ENCODE measurements at regions not wholly inside any gene's neighbourhood (a gene's known extent, or its start where the extent isn't known, plus 50 kb on each side); places are given as distances from the start of the nearest gene placed in this dataset.

DNA sequence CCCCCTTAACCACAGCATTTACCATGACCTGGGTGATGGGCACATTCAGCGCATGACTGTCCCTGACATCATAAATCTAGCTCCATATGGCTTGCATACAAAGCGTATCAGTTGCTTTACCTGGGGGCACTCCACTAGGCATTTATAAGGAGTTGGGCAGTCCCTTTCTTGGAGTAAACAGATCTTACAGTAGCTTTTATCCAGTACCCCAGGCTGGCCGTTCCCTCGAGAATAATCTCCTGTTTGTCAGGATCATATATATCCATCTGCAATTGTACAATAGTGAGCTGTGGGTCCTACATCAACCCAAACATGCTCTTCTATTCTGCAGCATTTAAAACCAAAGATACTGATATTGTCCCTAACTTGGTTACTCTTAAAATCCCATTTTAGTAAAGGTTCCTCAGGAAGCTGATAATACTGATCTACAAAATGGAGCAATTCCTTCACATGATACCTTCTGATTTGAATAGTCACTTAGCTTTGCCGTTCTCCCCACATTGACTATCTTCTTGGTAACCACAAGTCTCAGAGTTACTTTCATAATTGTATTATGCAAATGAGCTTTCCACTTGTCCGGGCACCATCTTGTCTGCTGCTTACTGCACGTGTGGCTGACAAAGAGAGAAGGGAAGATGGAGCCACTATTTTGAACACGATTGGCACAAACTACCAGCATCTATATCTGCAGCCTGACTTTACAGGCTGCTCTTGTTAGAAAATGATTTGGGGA lies 205.0 kb downstream of the CWF19L2 start:
- Histone ChIP-seq H3K9me3 (no peaks in the 10 kb centered on the region), H3K27me3 (no peaks in the 10 kb centered on the region), H3K4me1 (peaks cover 6% of the 10 kb centered on the region), H3K36me3 (no peaks in the 10 kb centered on the region), H3K4me3 (ENCODE audit: low read depth, low read length) (no peak overlapping the region)
- TF ChIP-seq, protein P1, sequence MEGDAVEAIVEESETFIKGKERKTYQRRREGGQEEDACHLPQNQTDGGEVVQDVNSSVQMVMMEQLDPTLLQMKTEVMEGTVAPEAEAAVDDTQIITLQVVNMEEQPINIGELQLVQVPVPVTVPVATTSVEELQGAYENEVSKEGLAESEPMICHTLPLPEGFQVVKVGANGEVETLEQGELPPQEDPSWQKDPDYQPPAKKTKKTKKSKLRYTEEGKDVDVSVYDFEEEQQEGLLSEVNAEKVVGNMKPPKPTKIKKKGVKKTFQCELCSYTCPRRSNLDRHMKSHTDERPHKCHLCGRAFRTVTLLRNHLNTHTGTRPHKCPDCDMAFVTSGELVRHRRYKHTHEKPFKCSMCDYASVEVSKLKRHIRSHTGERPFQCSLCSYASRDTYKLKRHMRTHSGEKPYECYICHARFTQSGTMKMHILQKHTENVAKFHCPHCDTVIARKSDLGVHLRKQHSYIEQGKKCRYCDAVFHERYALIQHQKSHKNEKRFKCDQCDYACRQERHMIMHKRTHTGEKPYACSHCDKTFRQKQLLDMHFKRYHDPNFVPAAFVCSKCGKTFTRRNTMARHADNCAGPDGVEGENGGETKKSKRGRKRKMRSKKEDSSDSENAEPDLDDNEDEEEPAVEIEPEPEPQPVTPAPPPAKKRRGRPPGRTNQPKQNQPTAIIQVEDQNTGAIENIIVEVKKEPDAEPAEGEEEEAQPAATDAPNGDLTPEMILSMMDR (IDR thresholded peaks at IDR 0.05; ENCODE audit: low read depth, low read length) = no peak
- DNase-seq = no peak

DNA sequence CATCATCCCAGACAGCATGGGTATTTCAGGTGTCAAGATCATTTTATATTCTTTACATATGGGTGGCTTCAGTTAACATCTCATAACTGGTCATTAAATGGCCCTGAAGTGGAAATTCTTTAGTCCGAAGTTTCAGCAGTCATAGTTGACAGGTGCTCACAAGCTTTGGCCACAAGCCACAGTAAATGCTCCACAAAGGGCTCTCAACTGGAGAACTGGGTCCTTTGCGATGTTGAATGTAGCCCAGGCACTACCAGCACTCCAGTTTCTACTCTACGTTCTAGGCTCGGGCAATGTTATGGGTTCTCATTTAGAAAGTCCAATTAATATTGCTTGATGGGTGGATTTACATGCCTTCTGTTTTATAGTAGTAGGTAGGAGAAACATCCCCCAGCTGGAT lies 206.3 kb downstream of the CWF19L2 start:
- Histone ChIP-seq H3K27me3 (no peaks in the 10 kb centered on the region), H3K36me3 (no peaks in the 10 kb centered on the region), H3K4me1 (peaks cover 6% of the 10 kb centered on the region), H3K4me3 (ENCODE audit: low read depth, low read length) (no peak overlapping the region), H3K9me3 (no peaks in the 10 kb centered on the region)
- TF ChIP-seq, protein P1 (IDR thresholded peaks at IDR 0.05; ENCODE audit: low read depth, low read length) = no peak
- DNase-seq = no peak

DNA sequence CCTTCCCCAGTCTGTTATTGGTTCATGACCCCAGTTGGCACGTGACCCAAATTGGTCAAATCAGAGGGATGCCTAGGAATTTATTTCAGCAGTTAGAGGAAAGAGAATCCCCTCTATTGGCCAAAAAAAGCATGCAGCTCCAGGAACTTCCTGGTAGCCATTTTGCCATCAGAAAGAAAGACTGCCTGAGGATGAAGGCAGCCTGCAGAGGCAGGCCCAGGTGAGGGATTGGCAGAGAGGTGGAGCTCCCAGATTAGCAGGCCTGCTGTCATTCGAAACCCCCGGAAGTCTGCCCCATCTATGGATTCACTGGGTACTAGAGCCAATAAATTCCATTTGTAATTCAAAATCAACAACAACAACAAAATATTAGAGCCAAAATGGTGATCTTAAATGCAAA lies 207.6 kb downstream of the CWF19L2 start:
- H3K4me1 ChIP-seq = peaks cover 6% of the 10 kb centered on the region
- no peak for DNase-seq
- TF ChIP-seq, protein P1 (IDR thresholded peaks at IDR 0.05; ENCODE audit: low read depth, low read length) = no peak
- no peaks in the 10 kb centered on the region for H3K9me3 ChIP-seq
- no peaks in the 10 kb centered on the region for H3K27me3 ChIP-seq
- no peaks in the 10 kb centered on the region for H3K36me3 ChIP-seq
- H3K4me3 ChIP-seq (ENCODE audit: low read depth, low read length) = no peak overlapping the region

DNA sequence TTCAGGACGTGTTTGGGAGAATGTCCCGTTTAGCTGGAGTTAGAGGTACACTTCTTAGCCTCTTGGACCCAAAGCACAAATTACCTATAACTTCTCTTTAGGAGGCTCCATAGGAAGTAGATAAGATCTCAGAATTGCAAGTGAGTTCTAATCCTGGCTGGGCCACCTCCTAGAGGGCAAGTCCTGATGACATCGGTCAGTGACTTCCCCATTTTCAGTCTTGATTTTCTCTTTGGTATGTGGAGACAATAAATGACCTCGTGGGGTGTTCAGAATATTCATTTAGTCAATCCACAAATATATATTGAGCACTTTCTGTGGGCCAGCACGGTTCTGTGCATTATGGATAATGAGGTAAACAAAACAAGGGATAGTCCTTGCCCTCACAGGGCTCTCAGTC lies 208.6 kb downstream of the CWF19L2 start:
- Histone ChIP-seq H3K27me3 (no peaks in the 10 kb centered on the region), H3K4me3 (ENCODE audit: low read depth, low read length) (no peak overlapping the region)
- no peak for DNase-seq

DNA sequence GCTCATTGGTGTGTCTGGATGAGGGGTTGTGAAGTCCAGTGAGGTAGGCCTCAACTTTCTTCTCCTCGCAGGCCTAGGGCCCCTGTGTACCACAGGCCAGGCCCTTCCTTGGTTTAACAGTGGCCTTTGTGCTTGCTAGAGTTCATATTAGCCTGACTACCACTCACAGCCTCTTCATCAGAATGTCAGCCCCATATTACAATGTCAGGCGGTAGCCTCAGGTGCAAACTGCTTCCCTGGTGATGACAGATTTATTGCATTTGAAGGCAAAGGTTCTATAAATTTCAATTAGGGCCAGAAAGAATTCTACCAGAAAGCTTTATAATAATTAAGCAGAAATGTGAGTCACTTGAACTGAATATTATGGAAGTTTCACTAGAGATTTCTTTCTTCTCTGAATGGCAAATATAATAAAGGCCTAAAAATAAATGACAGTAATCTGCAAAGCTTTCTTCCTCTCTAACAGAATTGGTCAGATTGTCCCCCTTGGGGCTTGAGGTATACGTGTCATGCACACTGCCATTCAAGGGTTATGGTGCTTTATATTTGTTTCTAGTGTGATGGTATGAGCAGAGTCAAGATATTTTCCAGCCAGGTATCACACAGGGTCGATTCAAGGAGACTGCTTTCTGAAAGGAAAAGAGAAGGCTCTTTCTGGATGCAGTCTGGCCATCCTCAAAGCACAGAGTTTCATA lies 210.3 kb downstream of the CWF19L2 start:
- DNase-seq = no peak
- Histone ChIP-seq H3K36me3 (no peaks in the 10 kb centered on the region), H3K9me3 (no peaks in the 10 kb centered on the region), H3K4me3 (ENCODE audit: low read depth, low read length) (no peak overlapping the region), H3K4me1 (no peaks in the 10 kb centered on the region), H3K27me3 (no peaks in the 10 kb centered on the region)
- TF ChIP-seq, protein P1 (IDR thresholded peaks at IDR 0.05; ENCODE audit: low read depth, low read length) = no peak

More for the DNA sequence above, 208.6 kb downstream of the CWF19L2 start:
- Histone ChIP-seq H3K9me3 (no peaks in the 10 kb centered on the region), H3K4me1 (peaks cover 6% of the 10 kb centered on the region; the same call in 1 of the 2 replicates), H3K36me3 (no peaks in the 10 kb centered on the region)
- TF ChIP-seq, protein P1 (IDR thresholded peaks at IDR 0.05; ENCODE audit: low read depth, low read length) = no peak

DNA sequence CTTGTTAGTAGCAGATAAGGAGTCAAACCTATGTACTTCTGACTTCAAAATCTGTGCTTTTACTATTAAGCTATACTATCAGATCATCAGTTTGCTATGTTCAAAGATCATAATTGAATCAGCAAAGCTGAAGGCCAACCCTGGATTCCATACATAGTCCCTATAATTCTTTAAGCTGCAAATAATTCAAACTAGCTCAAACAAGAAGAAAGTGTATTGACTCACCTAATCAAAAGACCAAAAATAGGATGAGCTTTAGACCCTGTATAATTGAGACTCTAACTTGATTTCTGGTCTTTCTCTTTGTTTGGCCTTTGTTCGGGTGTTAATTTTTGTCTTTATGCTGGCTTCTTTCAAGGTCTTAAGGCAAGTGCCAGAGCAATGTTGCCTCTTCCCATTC lies 213.7 kb downstream of the CWF19L2 start:
- Histone ChIP-seq H3K9me3 (no peaks in the 10 kb centered on the region; the same call in 1 of the 2 replicates), H3K4me3 (ENCODE audit: low read depth, low read length) (no peak overlapping the region), H3K4me1 (no peaks in the 10 kb centered on the region), H3K27me3 (no peaks in the 10 kb centered on the region), H3K36me3 (no peaks in the 10 kb centered on the region)
- TF ChIP-seq, protein P1 (IDR thresholded peaks at IDR 0.05; ENCODE audit: low read depth, low read length) = no peak
- DNase-seq = no peak
